ENCODE measurements at regions not wholly inside any gene's neighbourhood (a gene's known extent, or its start where the extent isn't known, plus 50 kb on each side); places are given as distances from the start of the nearest gene placed in this dataset.

DNA sequence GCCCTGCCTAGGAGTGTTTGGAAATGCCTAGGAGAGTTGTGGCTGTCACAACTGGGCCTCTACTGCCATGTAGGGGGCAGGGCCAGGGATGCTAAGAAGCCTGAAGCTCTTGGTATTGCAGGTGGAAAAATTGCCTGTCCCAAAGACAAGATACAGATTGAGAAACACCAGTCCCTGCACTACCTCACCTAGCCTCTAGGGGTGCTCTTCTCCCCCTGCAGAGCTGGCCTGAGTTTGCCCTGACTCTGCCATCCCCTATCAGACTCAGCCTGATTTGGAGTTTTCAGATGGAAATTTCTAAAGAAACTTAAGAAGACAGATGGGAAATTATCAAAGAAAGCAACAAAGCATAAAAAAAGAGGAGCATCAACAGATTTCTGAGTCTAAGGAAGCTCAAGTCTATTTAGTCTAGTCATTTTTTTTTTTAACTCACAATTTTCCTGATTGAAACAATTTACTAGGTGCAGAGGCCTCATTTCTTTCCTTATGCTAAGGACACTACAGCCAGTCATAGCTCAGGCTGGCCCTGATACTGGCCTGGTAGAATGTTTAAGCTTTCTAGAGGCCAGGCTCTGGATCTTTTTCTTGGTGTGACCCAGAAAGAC lies 61.4 kb upstream of the LRRN2 start:
- POLR2A ChIA-PET (ENCODE audit: unreplicated experiment): no interaction called here

More for the DNA sequence above, 61.4 kb upstream of the LRRN2 start:
- no peak overlapping the region for H3K18ac ChIP-seq (ENCODE audit: low read depth, low read length)
- no peak overlapping the region for H3K9ac ChIP-seq (ENCODE audit: low read depth, low read length)
- H2AFZ ChIP-seq (replicated peaks; ENCODE audit: low read length, poor library complexity): no peak overlapping the region
- peak; percentile 95 for ATAC-seq (ENCODE audit: low read depth)
- intact Hi-C loops (cut with micrococcal nuclease): loop anchor here (5.0 kb wide), 1 partner anchor 180 kb away; no protein-coding TSS in a partner anchor
- no peaks in the 10 kb centered on the region for H3K9me3 ChIP-seq (ENCODE audit: control insufficient read depth, insufficient read depth, low read length)
- peak; percentile 41 for DNase-seq
- CTCF ChIA-PET: interaction anchor here (0.7 to 1.6 kb wide), 3 partner anchors 9 to 60 kb away, joined by 3 to 4 read pairs (median 3); no protein-coding TSS in a partner anchor
- H4K91ac ChIP-seq (ENCODE audit: insufficient read depth, low read depth, low read length): no peak overlapping the region
- H2BK5ac ChIP-seq (ENCODE audit: low read depth, low read length, poor library complexity, severe bottlenecking): no peak overlapping the region
- no peak overlapping the region for H2BK15ac ChIP-seq (ENCODE audit: low read depth, low read length)
- H4K8ac ChIP-seq (ENCODE audit: low read depth in 2 of 2, low read length in 2 of 2): no peak overlapping the region
- peaks cover 7% of the 10 kb centered on the region for H3K27me3 ChIP-seq (ENCODE audit: control insufficient read depth, insufficient read depth, low read length)
- no peak overlapping the region for H3K56ac ChIP-seq (ENCODE audit: extremely low read depth, insufficient read depth, low read length)
- no peak for TF ChIP-seq RCOR1 (IDR thresholded peaks at IDR 0.05; ENCODE audit: insufficient replicate concordance, low read length)
- TF ChIP-seq FOS (IDR thresholded peaks at IDR 0.05; ENCODE audit: low read depth, low read length): no peak
- TF ChIP-seq NFE2L2 (IDR thresholded peaks at IDR 0.05; ENCODE audit: low read depth, low read length): no peak
- no peak for TF ChIP-seq POLR2A (IDR thresholded peaks at IDR 0.05; ENCODE audit: low read depth, low read length)
- peak; percentile 43 for TF ChIP-seq RAD21 (IDR thresholded peaks at IDR 0.05; ENCODE audit: low read length)
- TF ChIP-seq, protein P1, sequence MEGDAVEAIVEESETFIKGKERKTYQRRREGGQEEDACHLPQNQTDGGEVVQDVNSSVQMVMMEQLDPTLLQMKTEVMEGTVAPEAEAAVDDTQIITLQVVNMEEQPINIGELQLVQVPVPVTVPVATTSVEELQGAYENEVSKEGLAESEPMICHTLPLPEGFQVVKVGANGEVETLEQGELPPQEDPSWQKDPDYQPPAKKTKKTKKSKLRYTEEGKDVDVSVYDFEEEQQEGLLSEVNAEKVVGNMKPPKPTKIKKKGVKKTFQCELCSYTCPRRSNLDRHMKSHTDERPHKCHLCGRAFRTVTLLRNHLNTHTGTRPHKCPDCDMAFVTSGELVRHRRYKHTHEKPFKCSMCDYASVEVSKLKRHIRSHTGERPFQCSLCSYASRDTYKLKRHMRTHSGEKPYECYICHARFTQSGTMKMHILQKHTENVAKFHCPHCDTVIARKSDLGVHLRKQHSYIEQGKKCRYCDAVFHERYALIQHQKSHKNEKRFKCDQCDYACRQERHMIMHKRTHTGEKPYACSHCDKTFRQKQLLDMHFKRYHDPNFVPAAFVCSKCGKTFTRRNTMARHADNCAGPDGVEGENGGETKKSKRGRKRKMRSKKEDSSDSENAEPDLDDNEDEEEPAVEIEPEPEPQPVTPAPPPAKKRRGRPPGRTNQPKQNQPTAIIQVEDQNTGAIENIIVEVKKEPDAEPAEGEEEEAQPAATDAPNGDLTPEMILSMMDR (conservative IDR thresholded peaks at IDR 0.05; ENCODE audit: low read depth, low read length): peak; percentile 66
- no peak for TF ChIP-seq BHLHE40 (IDR thresholded peaks at IDR 0.05; ENCODE audit: low read depth, low read length)
- TF ChIP-seq MXI1 (IDR thresholded peaks at IDR 0.05; ENCODE audit: borderline replicate concordance, low read depth, low read length): no peak
- no peak for TF ChIP-seq MAZ (IDR thresholded peaks at IDR 0.05; ENCODE audit: borderline replicate concordance, low read depth, low read length)
- no peak for TF ChIP-seq CHD1 (IDR thresholded peaks at IDR 0.05; ENCODE audit: low read depth, low read length)
- TF ChIP-seq SMC3 (IDR thresholded peaks at IDR 0.05; ENCODE audit: low read depth, low read length): peak; percentile 26; the same call in 1 of the 2 replicates
- TF ChIP-seq MAFK (IDR thresholded peaks at IDR 0.05; ENCODE audit: low read depth, low read length): no peak
- TF ChIP-seq RFX5 (IDR thresholded peaks at IDR 0.05; ENCODE audit: low read depth, low read length): no peak
- TF ChIP-seq, protein P2, sequence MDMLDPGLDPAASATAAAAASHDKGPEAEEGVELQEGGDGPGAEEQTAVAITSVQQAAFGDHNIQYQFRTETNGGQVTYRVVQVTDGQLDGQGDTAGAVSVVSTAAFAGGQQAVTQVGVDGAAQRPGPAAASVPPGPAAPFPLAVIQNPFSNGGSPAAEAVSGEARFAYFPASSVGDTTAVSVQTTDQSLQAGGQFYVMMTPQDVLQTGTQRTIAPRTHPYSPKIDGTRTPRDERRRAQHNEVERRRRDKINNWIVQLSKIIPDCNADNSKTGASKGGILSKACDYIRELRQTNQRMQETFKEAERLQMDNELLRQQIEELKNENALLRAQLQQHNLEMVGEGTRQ (IDR thresholded peaks at IDR 0.05; ENCODE audit: low read depth, low read length): no peak
- peak; percentile 50; the same call in 1 of the 2 replicates for TF ChIP-seq CEBPB (IDR thresholded peaks at IDR 0.05; ENCODE audit: low read depth, low read length)
- TF ChIP-seq, protein P3, sequence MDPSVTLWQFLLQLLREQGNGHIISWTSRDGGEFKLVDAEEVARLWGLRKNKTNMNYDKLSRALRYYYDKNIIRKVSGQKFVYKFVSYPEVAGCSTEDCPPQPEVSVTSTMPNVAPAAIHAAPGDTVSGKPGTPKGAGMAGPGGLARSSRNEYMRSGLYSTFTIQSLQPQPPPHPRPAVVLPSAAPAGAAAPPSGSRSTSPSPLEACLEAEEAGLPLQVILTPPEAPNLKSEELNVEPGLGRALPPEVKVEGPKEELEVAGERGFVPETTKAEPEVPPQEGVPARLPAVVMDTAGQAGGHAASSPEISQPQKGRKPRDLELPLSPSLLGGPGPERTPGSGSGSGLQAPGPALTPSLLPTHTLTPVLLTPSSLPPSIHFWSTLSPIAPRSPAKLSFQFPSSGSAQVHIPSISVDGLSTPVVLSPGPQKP (IDR thresholded peaks at IDR 0.05; ENCODE audit: borderline replicate concordance, low read depth, low read length): no peak
- no peaks in the 10 kb centered on the region for H4K20me1 ChIP-seq (ENCODE audit: insufficient read depth, low read length)
- no peak overlapping the region for H3K14ac ChIP-seq (replicated peaks; ENCODE audit: low read depth, low read length)
- H3K4me3 ChIP-seq (ENCODE audit: insufficient read depth, low read depth, low read length): no peak overlapping the region
- H2AK5ac ChIP-seq (ENCODE audit: low read depth, low read length): no peak overlapping the region
- no peak overlapping the region for H2AK9ac ChIP-seq (replicated peaks; ENCODE audit: low read depth, low read length, poor library complexity)
- H3K9me1 ChIP-seq (ENCODE audit: insufficient read depth, low read length): no peaks in the 10 kb centered on the region
- no peak overlapping the region for H2BK20ac ChIP-seq (ENCODE audit: low read depth, low read length)
- H3K27ac ChIP-seq (ENCODE audit: insufficient read depth, low read length): no peak overlapping the region
- dilution Hi-C loops (cut with HindIII; ENCODE audit: low sequenced_read_pairs, unreplicated experiment): no loop called here
- no peak overlapping the region for H3K23ac ChIP-seq (ENCODE audit: low read depth, low read length)
- H3K36me3 ChIP-seq (ENCODE audit: control insufficient read depth, insufficient read depth, low read length): no peaks in the 10 kb centered on the region
- no TSS peak for BruUV-seq (replicated peaks)
- H3K4me1 ChIP-seq (ENCODE audit: control insufficient read depth, insufficient read depth, low read length): no peaks in the 10 kb centered on the region
- H4K5ac ChIP-seq (ENCODE audit: low read depth, low read length): no peak overlapping the region
- no peak overlapping the region for H3K4me2 ChIP-seq (ENCODE audit: low read depth, low read length)
- H2BK120ac ChIP-seq (ENCODE audit: low read depth, low read length): no peak overlapping the region
- no peaks in the 10 kb centered on the region for H3K79me1 ChIP-seq (ENCODE audit: low read depth in 1 of 2, low read length in 2 of 2)
- H3K4ac ChIP-seq (ENCODE audit: low read depth, low read length): no peak overlapping the region
- in situ Hi-C loops (cut with MboI; ENCODE audit: low sequenced_read_pairs): no loop called here

All from IMR-90 (cell line).